ENCODE measurements at regions not wholly inside any gene's neighbourhood (a gene's known extent, or its start where the extent isn't known, plus 50 kb on each side); places are given as distances from the start of the nearest gene placed in this dataset.

GRCh38 chr5:159786901-159787691 lies 129.2 kb upstream of the ADRA1B start:
- H3K4me3 ChIP-seq (ENCODE audit: low read depth, low read length) = no peak overlapping the region
- DNase-seq (ENCODE audit: low read depth) = no peak

GRCh38 chr5:159787837-159788236 lies 128.4 kb upstream of the ADRA1B start:
- TF ChIP-seq MYC (IDR thresholded peaks at IDR 0.05; ENCODE audit: low read depth, low read length) (no peak), POLR2A (IDR thresholded peaks at IDR 0.05; ENCODE audit: extremely low read depth, insufficient read length) (no peak), MAX (IDR thresholded peaks at IDR 0.05; ENCODE audit: low read depth, low read length) (no peak), CTCF (IDR thresholded peaks at IDR 0.05; ENCODE audit: low read depth, low read length) (no peak)
- H3K4me3 ChIP-seq (ENCODE audit: low read depth, low read length) = no peak overlapping the region
- DNase-seq (ENCODE audit: low read depth) = no peak

More at GRCh38 chr5:159786901-159787691, 129.2 kb upstream of the ADRA1B start:
- TF ChIP-seq POLR2A (IDR thresholded peaks at IDR 0.05; ENCODE audit: extremely low read depth, insufficient read length) (no peak), CTCF (IDR thresholded peaks at IDR 0.05; ENCODE audit: low read depth, low read length) (no peak), MYC (IDR thresholded peaks at IDR 0.05; ENCODE audit: low read depth, low read length) (no peak), MAX (IDR thresholded peaks at IDR 0.05; ENCODE audit: low read depth, low read length) (no peak)

- TF ChIP-seq MAX (IDR thresholded peaks at IDR 0.05; ENCODE audit: low read depth, low read length) (no peak), POLR2A (IDR thresholded peaks at IDR 0.05; ENCODE audit: extremely low read depth, insufficient read length) (no peak), CTCF (IDR thresholded peaks at IDR 0.05; ENCODE audit: low read depth, low read length) (no peak), MYC (IDR thresholded peaks at IDR 0.05; ENCODE audit: low read depth, low read length) (no peak)
- DNase-seq (ENCODE audit: low read depth) = no peak
- H3K4me3 ChIP-seq (ENCODE audit: low read depth, low read length) = no peak overlapping the region
Observed at GRCh38 chr5:159788835-159789331, 127.4 kb upstream of the ADRA1B start.

- TF ChIP-seq CTCF (IDR thresholded peaks at IDR 0.05; ENCODE audit: low read depth, low read length) (no peak), MYC (IDR thresholded peaks at IDR 0.05; ENCODE audit: low read depth, low read length) (no peak), POLR2A (IDR thresholded peaks at IDR 0.05; ENCODE audit: extremely low read depth, insufficient read length) (no peak), MAX (IDR thresholded peaks at IDR 0.05; ENCODE audit: low read depth, low read length) (no peak)
- DNase-seq (ENCODE audit: low read depth) = no peak
- H3K4me3 ChIP-seq (ENCODE audit: low read depth, low read length) = no peak overlapping the region
Observed at GRCh38 chr5:159792180-159792579, 124.1 kb upstream of the ADRA1B start.

- DNase-seq (ENCODE audit: low read depth) = no peak
- TF ChIP-seq MYC (IDR thresholded peaks at IDR 0.05; ENCODE audit: low read depth, low read length) (no peak), CTCF (IDR thresholded peaks at IDR 0.05; ENCODE audit: low read depth, low read length) (no peak), MAX (IDR thresholded peaks at IDR 0.05; ENCODE audit: low read depth, low read length) (no peak), POLR2A (IDR thresholded peaks at IDR 0.05; ENCODE audit: extremely low read depth, insufficient read length) (no peak)
- no peak overlapping the region for H3K4me3 ChIP-seq (ENCODE audit: low read depth, low read length)
Observed at GRCh38 chr5:159797261-159797970, 118.9 kb upstream of the ADRA1B start.
